Loucy (cell line): ENCODE measurements at regions not wholly inside any gene's neighbourhood (a gene's known extent, or its start where the extent isn't known, plus 50 kb on each side); places are given as distances from the start of the nearest gene placed in this dataset.
"Not testable (repeated sequence)": the region's sequence is repeated elsewhere in the genome, so short reads cannot be mapped to it uniquely, and the experiment has no call there.

ENCODE experiments used
- H2AFZ ChIP-seq: fragments of 200-600 bp; sonication (generic); 2 replicates; pipeline ENCODE4 v1.6.0; 2016; ENCODE audit warnings: antibody characterized with exemption, mild to moderate bottlenecking, low read length, moderate library complexity
- H3F3A ChIP-seq: fragments of 200-600 bp; 2 replicates; pipeline ENCODE4 v1.6.0; 2016; ENCODE audit warnings: antibody characterized with exemption, low read depth, mild to moderate bottlenecking
- H3K27me3 ChIP-seq: fragments of 200-600 bp; sonication (generic); 2 replicates; pipeline ENCODE4 v1.6.1; 2014; ENCODE audit warnings: low read length, mild to moderate bottlenecking; ENCODE audit not compliant: insufficient read depth, poor library complexity, severe bottlenecking
- H3K36me3 ChIP-seq: fragments of 200-600 bp; sonication (generic); 2 replicates; pipeline ENCODE4 v1.6.1; 2016; ENCODE audit warnings: low read length; ENCODE audit not compliant: insufficient read depth
- H3K4me1 ChIP-seq: fragments of 200-600 bp; sonication (generic); 2 replicates; pipeline ENCODE4 v1.5.1; 2014; ENCODE audit warnings: low read length, mild to moderate bottlenecking; ENCODE audit not compliant: insufficient read depth, poor library complexity, severe bottlenecking
- H3K4me2 ChIP-seq: fragments of 200-600 bp; sonication (generic); 2 replicates; pipeline ENCODE4 v1.6.0; 2014; ENCODE audit warnings: antibody characterized with exemption, low read length, low read depth, mild to moderate bottlenecking; ENCODE audit not compliant: poor library complexity, severe bottlenecking
- H3K4me3 ChIP-seq: fragments of 200-600 bp; sonication (generic); 2 replicates; pipeline ENCODE4 v1.5.1; 2014; ENCODE audit warnings: low read length, mild to moderate bottlenecking, mixed read lengths; ENCODE audit not compliant: poor library complexity, severe bottlenecking
- H3K79me2 ChIP-seq: fragments of 200-600 bp; sonication (generic); 2 replicates; pipeline ENCODE4 v1.6.1; 2014; ENCODE audit warnings: low read length; ENCODE audit not compliant: insufficient read depth
- H3K9ac ChIP-seq: fragments of 200-600 bp; sonication (generic); 2 replicates; pipeline ENCODE4 v1.6.0; 2014; ENCODE audit warnings: mild to moderate bottlenecking, low read depth, low read length, moderate library complexity; ENCODE audit not compliant: poor library complexity, severe bottlenecking
- H3K9me2 ChIP-seq: fragments of 200-600 bp; sonication (generic); replicated peaks from 2 replicates; pipeline ENCODE4 v1.6.1; 2016; ENCODE audit warnings: low read depth, low read length, mixed read lengths
- H3K9me3 ChIP-seq: fragments of 200-600 bp; sonication (generic); 2 replicates; pipeline ENCODE4 v1.6.1; 2014; ENCODE audit warnings: mild to moderate bottlenecking, antibody characterized with exemption, low read length, low read depth; ENCODE audit not compliant: insufficient read depth
- H4K20me1 ChIP-seq: fragments of 200-600 bp; sonication (generic); 2 replicates; pipeline ENCODE4 v1.6.0; 2014; ENCODE audit warnings: antibody characterized with exemption, low read length, mild to moderate bottlenecking; ENCODE audit not compliant: insufficient read depth, poor library complexity, severe bottlenecking
- EZH2phosphoT487 ChIP-seq: fragments of 200-600 bp; IDR thresholded peaks from 2 replicates; pipeline ENCODE4 v1.6.1; 2018; ENCODE audit warnings: antibody characterized with exemption, mild to moderate bottlenecking, moderate library complexity, borderline replicate concordance
- TF ChIP-seq, protein P1 (sequence below): fragments of 200-600 bp; sonication (generic); conservative IDR thresholded peaks from 2 replicates; pipeline ENCODE4 v1.5.1; 2014; ENCODE audit warnings: mild to moderate bottlenecking, antibody characterized with exemption, low read length

DNA sequence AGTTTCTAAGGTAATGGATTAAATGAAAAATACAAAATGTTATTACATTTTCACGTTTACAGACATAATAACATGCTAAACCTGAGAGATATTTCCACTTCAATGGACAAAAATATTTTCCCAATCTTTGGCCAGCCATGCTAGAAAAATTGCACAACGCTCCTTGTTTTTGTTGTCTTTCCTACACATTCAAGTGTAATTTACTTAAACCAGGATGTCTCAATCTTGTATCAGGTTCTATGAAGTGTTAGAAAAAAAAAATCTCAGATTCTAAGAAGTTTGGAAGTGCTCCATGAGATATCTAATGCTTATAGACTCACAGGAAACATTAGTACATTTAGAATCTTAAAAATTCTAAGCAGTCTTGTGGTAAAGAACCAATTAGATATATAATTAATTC is 141.8 kb upstream of the SLC35G4 start:
- no peak overlapping the region for H3K4me3 ChIP-seq
- no peak overlapping the region for H3K9ac ChIP-seq
- H2AFZ ChIP-seq, result no peak overlapping the region
- H3K4me2 ChIP-seq, result no peak overlapping the region
- no peaks in the 10 kb centered on the region for H3K79me2 ChIP-seq
- H3K9me3 ChIP-seq, result no peaks in the 10 kb centered on the region
- H3K9me2 ChIP-seq, result no peaks in the 10 kb centered on the region
- no peaks in the 10 kb centered on the region for H3K27me3 ChIP-seq
- no peaks in the 10 kb centered on the region for H3K4me1 ChIP-seq
- H3K36me3 ChIP-seq, result no peaks in the 10 kb centered on the region
- TF ChIP-seq, protein P1, sequence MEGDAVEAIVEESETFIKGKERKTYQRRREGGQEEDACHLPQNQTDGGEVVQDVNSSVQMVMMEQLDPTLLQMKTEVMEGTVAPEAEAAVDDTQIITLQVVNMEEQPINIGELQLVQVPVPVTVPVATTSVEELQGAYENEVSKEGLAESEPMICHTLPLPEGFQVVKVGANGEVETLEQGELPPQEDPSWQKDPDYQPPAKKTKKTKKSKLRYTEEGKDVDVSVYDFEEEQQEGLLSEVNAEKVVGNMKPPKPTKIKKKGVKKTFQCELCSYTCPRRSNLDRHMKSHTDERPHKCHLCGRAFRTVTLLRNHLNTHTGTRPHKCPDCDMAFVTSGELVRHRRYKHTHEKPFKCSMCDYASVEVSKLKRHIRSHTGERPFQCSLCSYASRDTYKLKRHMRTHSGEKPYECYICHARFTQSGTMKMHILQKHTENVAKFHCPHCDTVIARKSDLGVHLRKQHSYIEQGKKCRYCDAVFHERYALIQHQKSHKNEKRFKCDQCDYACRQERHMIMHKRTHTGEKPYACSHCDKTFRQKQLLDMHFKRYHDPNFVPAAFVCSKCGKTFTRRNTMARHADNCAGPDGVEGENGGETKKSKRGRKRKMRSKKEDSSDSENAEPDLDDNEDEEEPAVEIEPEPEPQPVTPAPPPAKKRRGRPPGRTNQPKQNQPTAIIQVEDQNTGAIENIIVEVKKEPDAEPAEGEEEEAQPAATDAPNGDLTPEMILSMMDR, result no peak
- no peaks in the 10 kb centered on the region for H4K20me1 ChIP-seq
- H3F3A ChIP-seq, result no peaks in the 10 kb centered on the region

DNA sequence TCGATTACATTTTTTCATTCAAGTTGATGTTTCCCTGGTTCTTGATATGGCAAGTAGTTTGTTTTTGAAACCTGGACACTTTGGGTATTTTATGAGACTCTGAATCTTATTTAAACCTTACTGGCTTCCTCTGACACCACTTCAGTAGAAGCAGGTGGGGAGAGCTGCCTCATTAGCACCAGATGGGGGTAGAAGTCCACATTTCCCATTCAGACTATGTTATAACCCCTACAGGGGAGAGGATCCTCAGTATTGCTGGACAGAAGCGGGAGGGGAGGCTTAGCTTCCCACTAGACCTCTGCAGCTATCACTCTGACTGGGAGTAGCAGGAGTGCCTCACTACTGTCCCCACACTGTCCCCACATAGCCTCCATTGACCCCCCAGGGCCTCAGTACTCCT is 145.3 kb upstream of the SLC35G4 start:
- Histone ChIP-seq H3K9me2 (no peaks in the 10 kb centered on the region), H2AFZ (no peak overlapping the region), H3K9me3 (no peaks in the 10 kb centered on the region), H3K4me3 (no peak overlapping the region), H3K4me2 (no peak overlapping the region), H3F3A (no peaks in the 10 kb centered on the region), H3K4me1 (no peaks in the 10 kb centered on the region), H3K9ac (no peak overlapping the region), H3K27me3 (no peaks in the 10 kb centered on the region), H3K79me2 (no peaks in the 10 kb centered on the region), H4K20me1 (no peaks in the 10 kb centered on the region), H3K36me3 (no peaks in the 10 kb centered on the region)
- no peak for TF ChIP-seq EZH2phosphoT487
- TF ChIP-seq, protein P1, result no peak

DNA sequence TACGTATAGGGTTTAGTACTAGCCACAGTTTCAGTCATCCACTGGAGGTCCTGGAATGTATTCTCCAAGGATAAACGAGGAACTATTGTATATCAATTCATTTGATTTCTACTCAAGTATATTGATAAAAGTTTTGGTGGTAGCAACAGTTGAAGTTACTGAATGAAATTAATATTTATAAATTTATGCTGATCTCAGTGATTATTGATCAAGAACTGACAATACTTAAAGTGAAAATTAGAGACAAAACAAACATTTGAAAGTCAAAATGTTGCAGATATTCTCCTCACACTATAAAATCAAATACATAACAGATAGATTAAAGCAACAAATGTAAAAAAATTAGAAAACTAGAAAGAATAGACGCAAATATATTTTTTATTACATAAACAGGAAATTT is 150.9 kb upstream of the SLC35G4 start:
- Histone ChIP-seq H3K9ac (no peak overlapping the region), H3K4me2 (no peak overlapping the region)
- no peak for TF ChIP-seq EZH2phosphoT487
- TF ChIP-seq, protein P1, result no peak

DNA sequence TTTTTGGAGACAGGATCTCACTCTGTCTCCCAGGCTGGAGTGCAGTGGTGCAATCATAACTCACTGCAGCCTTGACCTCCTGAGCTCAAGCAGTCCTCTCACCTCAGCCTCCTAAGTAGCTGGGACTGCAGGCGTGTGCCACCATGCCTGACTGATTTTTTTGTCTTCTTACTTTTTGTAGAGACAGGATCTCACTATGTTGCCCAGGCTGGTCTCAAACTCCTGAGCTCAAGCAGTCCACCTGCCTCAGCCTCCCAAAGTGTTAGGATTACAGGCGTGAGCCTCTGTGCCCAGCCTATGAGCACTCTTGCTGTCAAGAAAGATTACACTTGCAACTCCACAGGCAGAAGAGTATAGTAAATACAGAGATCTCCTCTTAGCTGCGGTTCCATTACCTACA is 151.5 kb upstream of the SLC35G4 start:
- H3K9ac ChIP-seq, H3K36me3 ChIP-seq, H3K9me3 ChIP-seq, H4K20me1 ChIP-seq, H3K4me1 ChIP-seq, H3K79me2 ChIP-seq, H3K9me2 ChIP-seq, H3K4me3 ChIP-seq, H3F3A ChIP-seq, H3K27me3 ChIP-seq, H2AFZ ChIP-seq, H3K4me2 ChIP-seq: not testable (repeated sequence)

More for the DNA sequence above, 150.9 kb upstream of the SLC35G4 start:
- H3K36me3 ChIP-seq, result no peaks in the 10 kb centered on the region
- H2AFZ ChIP-seq, result no peak overlapping the region
- no peaks in the 10 kb centered on the region for H3K9me3 ChIP-seq
- no peaks in the 10 kb centered on the region for H3F3A ChIP-seq
- H3K79me2 ChIP-seq, result no peaks in the 10 kb centered on the region
- no peaks in the 10 kb centered on the region for H3K27me3 ChIP-seq
- no peaks in the 10 kb centered on the region for H3K4me1 ChIP-seq
- no peaks in the 10 kb centered on the region for H3K9me2 ChIP-seq
- H3K4me3 ChIP-seq, result no peak overlapping the region
- no peaks in the 10 kb centered on the region for H4K20me1 ChIP-seq
